ENCODE measurements at regions not wholly inside any gene's neighbourhood (a gene's known extent, or its start where the extent isn't known, plus 50 kb on each side); places are given as distances from the start of the nearest gene placed in this dataset.
A peak's percentile ranks its signal among the peaks of the same experiment; 100 is the strongest.

DNA sequence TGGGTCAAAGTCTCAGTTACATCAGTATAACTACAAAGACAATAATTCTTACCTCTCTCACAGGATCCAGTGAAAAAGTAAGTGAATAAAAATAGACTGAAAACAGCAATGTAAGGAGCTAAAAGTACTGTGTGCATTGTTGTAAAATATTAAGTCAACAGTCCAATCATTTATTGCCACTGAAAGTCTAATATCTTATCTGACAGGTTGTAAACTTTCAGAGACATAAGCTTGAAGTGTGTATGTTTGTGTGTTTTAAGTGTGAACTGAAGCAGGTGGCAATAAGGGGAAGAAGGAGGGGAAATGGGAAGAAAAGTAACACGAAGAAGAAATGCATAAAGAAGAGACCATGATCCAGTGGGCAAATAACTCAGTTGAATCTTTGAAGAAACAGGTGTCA, 229.7 kb upstream of the TAS2R1 start:
- TF ChIP-seq, protein P1, sequence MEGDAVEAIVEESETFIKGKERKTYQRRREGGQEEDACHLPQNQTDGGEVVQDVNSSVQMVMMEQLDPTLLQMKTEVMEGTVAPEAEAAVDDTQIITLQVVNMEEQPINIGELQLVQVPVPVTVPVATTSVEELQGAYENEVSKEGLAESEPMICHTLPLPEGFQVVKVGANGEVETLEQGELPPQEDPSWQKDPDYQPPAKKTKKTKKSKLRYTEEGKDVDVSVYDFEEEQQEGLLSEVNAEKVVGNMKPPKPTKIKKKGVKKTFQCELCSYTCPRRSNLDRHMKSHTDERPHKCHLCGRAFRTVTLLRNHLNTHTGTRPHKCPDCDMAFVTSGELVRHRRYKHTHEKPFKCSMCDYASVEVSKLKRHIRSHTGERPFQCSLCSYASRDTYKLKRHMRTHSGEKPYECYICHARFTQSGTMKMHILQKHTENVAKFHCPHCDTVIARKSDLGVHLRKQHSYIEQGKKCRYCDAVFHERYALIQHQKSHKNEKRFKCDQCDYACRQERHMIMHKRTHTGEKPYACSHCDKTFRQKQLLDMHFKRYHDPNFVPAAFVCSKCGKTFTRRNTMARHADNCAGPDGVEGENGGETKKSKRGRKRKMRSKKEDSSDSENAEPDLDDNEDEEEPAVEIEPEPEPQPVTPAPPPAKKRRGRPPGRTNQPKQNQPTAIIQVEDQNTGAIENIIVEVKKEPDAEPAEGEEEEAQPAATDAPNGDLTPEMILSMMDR (IDR thresholded peaks at IDR 0.05; ENCODE audit: low read depth, low read length), result no peak
- TF ChIP-seq, protein P2, sequence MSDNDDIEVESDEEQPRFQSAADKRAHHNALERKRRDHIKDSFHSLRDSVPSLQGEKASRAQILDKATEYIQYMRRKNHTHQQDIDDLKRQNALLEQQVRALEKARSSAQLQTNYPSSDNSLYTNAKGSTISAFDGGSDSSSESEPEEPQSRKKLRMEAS (IDR thresholded peaks at IDR 0.05; ENCODE audit: low read depth, low read length), result no peak
- no peak for TF ChIP-seq MYC (IDR thresholded peaks at IDR 0.05; ENCODE audit: low read depth, low read length)
- no peak overlapping the region for H3K4me3 ChIP-seq (ENCODE audit: low read depth, low read length)
- no peak for DNase-seq (ENCODE audit: low read depth)

- no peak overlapping the region for H3K4me3 ChIP-seq (ENCODE audit: low read depth, low read length)
- DNase-seq (ENCODE audit: low read depth), result no peak
- TF ChIP-seq, protein P2 (IDR thresholded peaks at IDR 0.05; ENCODE audit: low read depth, low read length), result no peak
- TF ChIP-seq, protein P1 (IDR thresholded peaks at IDR 0.05; ENCODE audit: low read depth, low read length), result no peak
- no peak for TF ChIP-seq MYC (IDR thresholded peaks at IDR 0.05; ENCODE audit: low read depth, low read length)
- TF ChIP-seq POLR2A (IDR thresholded peaks at IDR 0.05; ENCODE audit: extremely low read depth, insufficient read length), result no peak
Observed at GRCh38 chr5:9858043-9858442, 227.9 kb upstream of the TAS2R1 start.

DNA sequence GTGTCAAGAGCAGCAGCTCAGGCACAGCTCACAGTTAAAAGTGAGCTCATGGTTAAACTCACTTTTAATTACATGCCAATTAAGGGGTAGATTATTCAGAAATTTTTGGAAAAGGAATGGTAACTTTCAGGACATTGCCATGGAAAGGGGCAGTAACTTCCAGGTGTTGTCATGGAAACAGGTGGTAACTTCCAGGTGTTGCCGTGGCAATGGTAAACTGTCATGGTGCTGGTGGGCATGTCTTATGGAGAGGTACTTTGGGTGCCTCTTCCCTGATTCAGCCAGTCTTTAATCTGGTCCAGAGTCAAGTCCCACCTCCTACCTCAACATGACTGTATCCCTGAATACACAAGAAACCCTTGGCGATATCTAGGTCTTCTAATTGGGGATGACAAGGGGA, 223.2 kb upstream of the TAS2R1 start:
- no peak overlapping the region for H3K4me3 ChIP-seq (ENCODE audit: low read depth, low read length)
- no peak for TF ChIP-seq POLR2A (IDR thresholded peaks at IDR 0.05; ENCODE audit: extremely low read depth, insufficient read length)
- TF ChIP-seq MYC (IDR thresholded peaks at IDR 0.05; ENCODE audit: low read depth, low read length), result no peak
- TF ChIP-seq, protein P2 (IDR thresholded peaks at IDR 0.05; ENCODE audit: low read depth, low read length), result no peak
- TF ChIP-seq, protein P1 (IDR thresholded peaks at IDR 0.05; ENCODE audit: low read depth, low read length), result no peak
- DNase-seq (ENCODE audit: low read depth), result no peak

DNA sequence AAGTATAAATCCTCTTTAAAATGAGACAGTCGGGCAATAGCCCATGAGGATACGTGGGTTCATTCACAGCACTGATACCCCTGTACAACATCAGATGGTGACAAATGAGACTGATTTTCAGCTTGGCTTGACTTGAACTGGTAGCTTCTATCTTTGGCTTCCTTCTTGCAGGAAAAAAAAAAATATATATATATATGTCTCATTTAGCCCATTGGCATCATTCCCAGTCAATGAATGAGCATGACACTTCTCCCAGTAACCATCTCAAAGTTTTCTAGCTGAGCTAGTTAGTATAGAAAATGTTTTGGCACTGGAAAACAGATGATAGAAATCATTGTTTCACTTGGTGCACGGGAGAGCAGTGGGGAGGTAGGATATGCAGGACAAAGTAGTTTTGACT, 222.5 kb upstream of the TAS2R1 start:
- no peak overlapping the region for H3K4me3 ChIP-seq (ENCODE audit: low read depth, low read length)
- TF ChIP-seq, protein P1 (IDR thresholded peaks at IDR 0.05; ENCODE audit: low read depth, low read length), result no peak
- TF ChIP-seq, protein P2 (IDR thresholded peaks at IDR 0.05; ENCODE audit: low read depth, low read length), result no peak
- TF ChIP-seq MYC (IDR thresholded peaks at IDR 0.05; ENCODE audit: low read depth, low read length) (no peak), POLR2A (IDR thresholded peaks at IDR 0.05; ENCODE audit: extremely low read depth, insufficient read length) (no peak)
- no peak for DNase-seq (ENCODE audit: low read depth)

DNA sequence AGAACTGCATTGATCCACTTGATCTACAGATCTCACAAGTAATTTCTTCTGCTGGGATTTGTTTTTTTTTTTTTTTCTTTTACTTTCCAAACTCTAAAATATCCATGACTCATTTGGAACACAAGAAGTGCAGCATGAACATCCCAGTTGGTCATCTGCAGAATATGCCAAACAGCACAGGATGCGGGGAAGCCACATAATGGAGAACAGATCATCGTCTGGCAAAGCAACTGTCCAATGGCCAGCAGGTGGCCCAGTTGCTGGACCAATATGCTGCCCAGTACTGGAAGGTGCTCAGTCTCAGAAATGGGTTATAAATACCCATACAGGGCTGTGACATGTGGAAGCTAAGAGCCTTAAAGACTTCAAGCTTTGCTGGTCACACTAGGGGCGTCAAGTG, 221.3 kb upstream of the TAS2R1 start:
- H3K4me3 ChIP-seq (ENCODE audit: low read depth, low read length), result no peak overlapping the region
- TF ChIP-seq, protein P1 (IDR thresholded peaks at IDR 0.05; ENCODE audit: low read depth, low read length), result peak; percentile 29
- TF ChIP-seq POLR2A (IDR thresholded peaks at IDR 0.05; ENCODE audit: extremely low read depth, insufficient read length), result no peak
- DNase-seq (ENCODE audit: low read depth), result peak; percentile 5

DNA sequence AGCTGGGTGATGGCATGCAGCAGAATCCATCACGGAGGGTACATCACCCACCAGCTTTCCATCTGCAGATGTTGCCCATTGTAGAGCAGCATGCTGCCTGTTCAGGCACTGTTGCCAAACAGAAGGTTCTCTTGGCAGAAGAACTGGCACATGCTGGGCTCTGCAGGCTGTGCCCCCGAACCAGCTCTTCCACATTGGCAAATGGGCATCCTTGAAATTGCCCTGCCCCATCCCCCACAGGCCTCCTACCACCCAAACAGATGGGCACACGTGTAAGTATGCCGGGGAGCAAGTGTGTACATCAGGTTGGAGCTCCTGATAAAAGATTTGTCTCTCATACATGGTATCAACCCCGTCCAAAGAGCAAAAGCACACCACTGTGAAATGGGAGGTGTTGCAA, 220.3 kb upstream of the TAS2R1 start:
- no peak overlapping the region for H3K4me3 ChIP-seq (ENCODE audit: low read depth, low read length)
- DNase-seq (ENCODE audit: low read depth), result no peak
- TF ChIP-seq, protein P2 (IDR thresholded peaks at IDR 0.05; ENCODE audit: low read depth, low read length), result no peak
- TF ChIP-seq MYC (IDR thresholded peaks at IDR 0.05; ENCODE audit: low read depth, low read length) (no peak), POLR2A (IDR thresholded peaks at IDR 0.05; ENCODE audit: extremely low read depth, insufficient read length) (no peak)
- TF ChIP-seq, protein P1 (IDR thresholded peaks at IDR 0.05; ENCODE audit: low read depth, low read length), result no peak

All from NB4 (cell line).